Endothelial cell of umbilical vein (primary cell): ENCODE measurements at regions not wholly inside any gene's neighbourhood (a gene's known extent, or its start where the extent isn't known, plus 50 kb on each side); places are given as distances from the start of the nearest gene placed in this dataset.

ENCODE experiments used
- BruUV-seq: library from RNA; stranded (reverse); fragments of 400-500 nt; replicated peaks from 2 replicates; lab custom pipeline; 2021; lab: Mats Ljungman, UMichigan
- CTCF ChIA-PET: fragments of 300-600, 350-600 bp; sonication (Branson Sonifier 250); formaldehyde crosslinking; loops from one replicate; lab custom pipeline; 2021; ENCODE audit warnings: antibody characterized with exemption, inconsistent platforms; lab: Charles Lee
- POLR2A ChIA-PET: fragments of 300-600, 350-600 bp; sonication (Branson Sonifier 250); formaldehyde crosslinking; loops from one replicate; lab custom pipeline; 2021; ENCODE audit warnings: antibody characterized with exemption, inconsistent platforms; lab: Charles Lee
- DNase-seq: peaks from one replicate; pipeline ENCODE4 v3.0.0-alpha.2; 2011; ENCODE audit warnings: low read depth, low spot score
- FAIRE-seq: peaks from 2 replicates; lab custom pipeline; 2011; peaks lifted over from hg19 to GRCh38; lab: Jason Lieb, UNC
- H2AFZ ChIP-seq: 2 replicates; pipeline ENCODE4 v1.6.0; 2012; ENCODE audit warnings: low read depth, low read length, control low read depth, inconsistent platforms
- H3K27ac ChIP-seq: 2 replicates; pipeline ENCODE4 v1.5.1; 2011; ENCODE audit warnings: low read depth, mild to moderate bottlenecking, control low read depth, low read length, moderate library complexity; ENCODE audit not compliant: insufficient read depth
- H3K27me3 ChIP-seq, 2 experiments: 2 replicates each; pipeline versions ENCODE4 v1.6.0 to v1.6.1; 2011; ENCODE audit warnings: low read length in 2 of 2, mixed read lengths in 1 of 2; ENCODE audit not compliant: control insufficient read depth in 2 of 2, insufficient read depth in 2 of 2
- H3K36me3 ChIP-seq, 2 experiments: 2 replicates in 1 of 2; 3 replicates in 1 of 2; pipeline ENCODE4 v1.5.1; 2011; ENCODE audit warnings: low read length in 2 of 2, mild to moderate bottlenecking in 1 of 2, moderate library complexity in 1 of 2; ENCODE audit not compliant: control insufficient read depth in 2 of 2, insufficient read depth in 2 of 2; ENCODE audit errors: extremely low read depth in 1 of 2
- H3K4me1 ChIP-seq: 3 replicates; pipeline ENCODE4 v1.5.1; 2011; ENCODE audit warnings: mild to moderate bottlenecking, low read length; ENCODE audit not compliant: control insufficient read depth, insufficient read depth; ENCODE audit errors: extremely low read depth
- H3K4me2 ChIP-seq: 2 replicates; pipeline ENCODE4 v1.6.1; 2011; ENCODE audit warnings: low read length, control low read depth, mixed read lengths; ENCODE audit not compliant: insufficient read depth
- H3K4me3 ChIP-seq, 3 experiments: fragments of 200-600 bp in 1 of 3; sonication (generic), shearing (Covaris generic) in 1 of 3; replicated peaks in 1 of 3; 2 replicates each; pipeline ENCODE4 v1.5.1; 2011 to 2016; ENCODE audit warnings: control low read depth in 3 of 3, low read length in 3 of 3, mild to moderate bottlenecking in 2 of 3, inconsistent platforms in 1 of 3, low read depth in 1 of 3, moderate library complexity in 1 of 3; ENCODE audit not compliant: insufficient read depth in 1 of 3
- H3K79me2 ChIP-seq: 2 replicates; pipeline ENCODE4 v1.6.0; 2012; ENCODE audit warnings: low read length, inconsistent platforms; ENCODE audit not compliant: control insufficient read depth, insufficient read depth
- H3K9ac ChIP-seq: replicated peaks from 2 replicates; pipeline ENCODE3; 2011; ENCODE audit warnings: low read length, control low read depth; ENCODE audit not compliant: insufficient read depth; ENCODE audit errors: extremely low read depth
- H3K9me1 ChIP-seq: replicated peaks from 3 replicates; pipeline ENCODE4 v1.6.0; 2011; ENCODE audit warnings: mild to moderate bottlenecking, low read length; ENCODE audit not compliant: control insufficient read depth, insufficient read depth; ENCODE audit errors: extremely low read depth
- H3K9me3 ChIP-seq: replicated peaks from 2 replicates; pipeline ENCODE4 v1.5.1; 2012; ENCODE audit warnings: low read length, inconsistent platforms; ENCODE audit not compliant: control insufficient read depth, insufficient read depth
- H4K20me1 ChIP-seq: replicated peaks from 2 replicates; pipeline ENCODE3; 2011; ENCODE audit warnings: mild to moderate bottlenecking, low read length; ENCODE audit not compliant: control insufficient read depth, insufficient read depth; ENCODE audit errors: extremely low read depth
- CTCF ChIP-seq, 2 donors: IDR thresholded peaks; 1 replicate in 1 of 2; 2 replicates in 1 of 2; pipeline ENCODE4 v1.5.1; 2011; ENCODE audit warnings: low read length in 2 of 2, mild to moderate bottlenecking in 2 of 2, moderate library complexity in 2 of 2, control low read depth in 1 of 2, inconsistent platforms in 1 of 2, low read depth in 1 of 2; ENCODE audit not compliant: insufficient read depth in 1 of 2; ENCODE audit errors: extremely low read depth in 1 of 2
- FOS ChIP-seq: IDR thresholded peaks from 2 replicates; pipeline ENCODE4 v1.6.1; 2011; ENCODE audit warnings: mild to moderate bottlenecking, low read length, moderate library complexity, borderline replicate concordance; ENCODE audit not compliant: insufficient read depth
- MAX ChIP-seq: IDR thresholded peaks from 2 replicates; pipeline ENCODE4 v1.6.1; 2011; ENCODE audit not compliant: insufficient read depth, insufficient read length
- MYC ChIP-seq: IDR thresholded peaks from one replicate; pipeline ENCODE4 v1.6.1; 2011; ENCODE audit warnings: mild to moderate bottlenecking, low read depth, low read length
- POLR2A ChIP-seq: IDR thresholded peaks from 2 replicates; pipeline ENCODE4 v1.6.1; 2012; ENCODE audit warnings: low read depth, mild to moderate bottlenecking, control low read depth, low read length
- POLR2AphosphoS5 ChIP-seq: IDR thresholded peaks from 2 replicates; pipeline ENCODE4 v1.6.1; 2012; ENCODE audit warnings: low read depth, mild to moderate bottlenecking, control low read depth, low read length, moderate library complexity; ENCODE audit not compliant: insufficient read depth
- dilution Hi-C: fragments of 300-500 bp; cut with MboI; formaldehyde crosslinking; loops from one replicate; pipeline ENCODE4 v1.15.0; 2019; ENCODE audit warnings: low sequenced_read_pairs; ENCODE audit not compliant: extremely low pct_ligation_motif_present
- intact Hi-C: fragments of 100-400 bp; cut with micrococcal nuclease; formaldehyde crosslinking; loops from one replicate; pipeline ENCODE4 v1.10.0; 2022

- no peak for TF ChIP-seq FOS
- H3K4me2 ChIP-seq: no peak overlapping the region
- intact Hi-C loops (no loop called here), dilution Hi-C loops (no loop called here)
- H3K27ac ChIP-seq: no peak overlapping the region
- POLR2A ChIA-PET: no interaction called here
- no peaks in the 10 kb centered on the region for H3K36me3 ChIP-seq
- H3K79me2 ChIP-seq: no peaks in the 10 kb centered on the region
- no peak overlapping the region for H3K4me3 ChIP-seq
- no peak overlapping the region for H2AFZ ChIP-seq
- FAIRE-seq (no peak), DNase-seq (no peak)
- no peaks in the 10 kb centered on the region for H3K9me3 ChIP-seq
- no peaks in the 10 kb centered on the region for H4K20me1 ChIP-seq
- no peaks in the 10 kb centered on the region for H3K9me1 ChIP-seq
- CTCF ChIA-PET: interaction anchor here (1.1 to 2.8 kb wide), 2 partner anchors 9 to 1773 kb away, joined by 3 to 22 read pairs; no protein-coding TSS in a partner anchor
- H3K27me3 ChIP-seq: peaks cover 0 to 3% of the 10 kb centered on the region in 2 experiments
- no peaks in the 10 kb centered on the region for H3K4me1 ChIP-seq
- no peak overlapping the region for H3K9ac ChIP-seq
- BruUV-seq: no TSS peak
Observed at GRCh38 chr3:67104388-67104787, 106.3 kb downstream of the KBTBD8 start.

GRCh38 chr3:67106874-67107273 is 108.8 kb downstream of the KBTBD8 start:
- no peak for FAIRE-seq
- BruUV-seq: no TSS peak

More at GRCh38 chr3:67106874-67107273, 108.8 kb downstream of the KBTBD8 start:
- H3K79me2 ChIP-seq: no peaks in the 10 kb centered on the region
- no peaks in the 10 kb centered on the region for H3K27me3 ChIP-seq
- no peaks in the 10 kb centered on the region for H4K20me1 ChIP-seq
- no peaks in the 10 kb centered on the region for H3K36me3 ChIP-seq
- DNase-seq: no peak
- ChIA-PET POLR2A (no interaction called here), CTCF (interaction anchor here (1.1 to 2.0 kb wide), 3 partner anchors 134 to 1786 kb away, joined by 3 to 6 read pairs (median 3); no protein-coding TSS in a partner anchor)
- no peak for TF ChIP-seq POLR2A
- TF ChIP-seq MAX: no peak
- TF ChIP-seq CTCF (IDR thresholded peaks at IDR 0.05; ENCODE audit: extremely low read depth in 1 of 2, insufficient read depth in 1 of 2, low read depth in 1 of 2, low read length in 2 of 2): no peak
- TF ChIP-seq POLR2AphosphoS5: no peak
- TF ChIP-seq MYC: no peak
- no peak for TF ChIP-seq FOS
- H3K9me1 ChIP-seq: no peaks in the 10 kb centered on the region
- dilution Hi-C loops (no loop called here), intact Hi-C loops (no loop called here)
- no peaks in the 10 kb centered on the region for H3K4me1 ChIP-seq
- no peak overlapping the region for H3K4me2 ChIP-seq
- H3K9ac ChIP-seq: no peak overlapping the region
- H3K9me3 ChIP-seq: no peaks in the 10 kb centered on the region
- H3K4me3 ChIP-seq: no peak overlapping the region
- no peak overlapping the region for H3K27ac ChIP-seq
- no peak overlapping the region for H2AFZ ChIP-seq
